ENCODE measurements at regions not wholly inside any gene's neighbourhood (a gene's known extent, or its start where the extent isn't known, plus 50 kb on each side); places are given as distances from the start of the nearest gene placed in this dataset.

DNA sequence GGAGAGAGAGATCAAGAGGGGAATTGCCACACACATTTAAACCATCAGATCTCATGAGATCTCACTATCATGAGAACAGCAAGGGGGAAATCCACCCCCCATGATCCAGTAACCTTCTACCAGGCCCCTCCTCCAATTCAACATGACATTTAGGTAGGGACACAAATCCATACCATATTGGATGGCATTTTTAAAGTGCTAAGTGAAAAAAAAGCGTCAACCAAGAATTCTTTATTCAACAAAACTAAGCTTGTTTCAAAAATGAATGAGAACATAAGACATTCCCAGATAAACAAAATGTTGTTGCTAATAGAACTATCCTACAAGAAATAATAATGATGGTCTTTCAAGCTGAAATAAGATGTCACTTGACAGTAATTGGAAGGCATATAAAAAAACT lies 626.2 kb upstream of the LRRTM1 start:
- no peaks in the 10 kb centered on the region for H3K27me3 ChIP-seq (ENCODE audit: control insufficient read depth, insufficient read depth, low read length)
- H3K36me3 ChIP-seq (ENCODE audit: control insufficient read depth, insufficient read depth, low read length) = no peaks in the 10 kb centered on the region
- no peak for ATAC-seq
- no peaks in the 10 kb centered on the region for H3K4me1 ChIP-seq (ENCODE audit: control insufficient read depth, insufficient read depth, low read length)
- no peak for DNase-seq (ENCODE audit: low read depth, low spot score)
- TF ChIP-seq, protein P1, sequence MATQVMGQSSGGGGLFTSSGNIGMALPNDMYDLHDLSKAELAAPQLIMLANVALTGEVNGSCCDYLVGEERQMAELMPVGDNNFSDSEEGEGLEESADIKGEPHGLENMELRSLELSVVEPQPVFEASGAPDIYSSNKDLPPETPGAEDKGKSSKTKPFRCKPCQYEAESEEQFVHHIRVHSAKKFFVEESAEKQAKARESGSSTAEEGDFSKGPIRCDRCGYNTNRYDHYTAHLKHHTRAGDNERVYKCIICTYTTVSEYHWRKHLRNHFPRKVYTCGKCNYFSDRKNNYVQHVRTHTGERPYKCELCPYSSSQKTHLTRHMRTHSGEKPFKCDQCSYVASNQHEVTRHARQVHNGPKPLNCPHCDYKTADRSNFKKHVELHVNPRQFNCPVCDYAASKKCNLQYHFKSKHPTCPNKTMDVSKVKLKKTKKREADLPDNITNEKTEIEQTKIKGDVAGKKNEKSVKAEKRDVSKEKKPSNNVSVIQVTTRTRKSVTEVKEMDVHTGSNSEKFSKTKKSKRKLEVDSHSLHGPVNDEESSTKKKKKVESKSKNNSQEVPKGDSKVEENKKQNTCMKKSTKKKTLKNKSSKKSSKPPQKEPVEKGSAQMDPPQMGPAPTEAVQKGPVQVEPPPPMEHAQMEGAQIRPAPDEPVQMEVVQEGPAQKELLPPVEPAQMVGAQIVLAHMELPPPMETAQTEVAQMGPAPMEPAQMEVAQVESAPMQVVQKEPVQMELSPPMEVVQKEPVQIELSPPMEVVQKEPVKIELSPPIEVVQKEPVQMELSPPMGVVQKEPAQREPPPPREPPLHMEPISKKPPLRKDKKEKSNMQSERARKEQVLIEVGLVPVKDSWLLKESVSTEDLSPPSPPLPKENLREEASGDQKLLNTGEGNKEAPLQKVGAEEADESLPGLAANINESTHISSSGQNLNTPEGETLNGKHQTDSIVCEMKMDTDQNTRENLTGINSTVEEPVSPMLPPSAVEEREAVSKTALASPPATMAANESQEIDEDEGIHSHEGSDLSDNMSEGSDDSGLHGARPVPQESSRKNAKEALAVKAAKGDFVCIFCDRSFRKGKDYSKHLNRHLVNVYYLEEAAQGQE (IDR thresholded peaks at IDR 0.05; ENCODE audit: insufficient read depth in 1 of 2, low read depth in 2 of 2, low read length in 1 of 2) = no peak
- TF ChIP-seq SIN3A (IDR thresholded peaks at IDR 0.05; ENCODE audit: borderline replicate concordance, insufficient read depth, low read depth, low read length) (no peak), TCF7L2 (IDR thresholded peaks at IDR 0.05; ENCODE audit: low read depth, low read length) (no peak), POLR2AphosphoS5 (IDR thresholded peaks at IDR 0.05; ENCODE audit: low read depth, low read length) (no peak)
- TF ChIP-seq, protein P2, sequence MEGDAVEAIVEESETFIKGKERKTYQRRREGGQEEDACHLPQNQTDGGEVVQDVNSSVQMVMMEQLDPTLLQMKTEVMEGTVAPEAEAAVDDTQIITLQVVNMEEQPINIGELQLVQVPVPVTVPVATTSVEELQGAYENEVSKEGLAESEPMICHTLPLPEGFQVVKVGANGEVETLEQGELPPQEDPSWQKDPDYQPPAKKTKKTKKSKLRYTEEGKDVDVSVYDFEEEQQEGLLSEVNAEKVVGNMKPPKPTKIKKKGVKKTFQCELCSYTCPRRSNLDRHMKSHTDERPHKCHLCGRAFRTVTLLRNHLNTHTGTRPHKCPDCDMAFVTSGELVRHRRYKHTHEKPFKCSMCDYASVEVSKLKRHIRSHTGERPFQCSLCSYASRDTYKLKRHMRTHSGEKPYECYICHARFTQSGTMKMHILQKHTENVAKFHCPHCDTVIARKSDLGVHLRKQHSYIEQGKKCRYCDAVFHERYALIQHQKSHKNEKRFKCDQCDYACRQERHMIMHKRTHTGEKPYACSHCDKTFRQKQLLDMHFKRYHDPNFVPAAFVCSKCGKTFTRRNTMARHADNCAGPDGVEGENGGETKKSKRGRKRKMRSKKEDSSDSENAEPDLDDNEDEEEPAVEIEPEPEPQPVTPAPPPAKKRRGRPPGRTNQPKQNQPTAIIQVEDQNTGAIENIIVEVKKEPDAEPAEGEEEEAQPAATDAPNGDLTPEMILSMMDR (IDR thresholded peaks at IDR 0.05) = no peak
- in situ Hi-C loops (cut with HindIII; ENCODE audit: low pct_unique_long_range_greater_than_20kb, low sequenced_read_pairs) = no loop called here
- intact Hi-C loops (cut with micrococcal nuclease; ENCODE audit: unreplicated experiment) = no loop called here
- BruUV-seq (replicated peaks) = no TSS peak
- H3K9me3 ChIP-seq (ENCODE audit: control insufficient read depth, insufficient read depth, low read depth, low read length) = peaks cover 32% of the 10 kb centered on the region
- H3K4me3 ChIP-seq (ENCODE audit: low read depth in 2 of 2, low read length in 2 of 2) = no peak overlapping the region
- no peak overlapping the region for H3K27ac ChIP-seq (ENCODE audit: low read length)
- CTCF ChIA-PET = no interaction called here
- POLR2A ChIA-PET = no interaction called here

DNA sequence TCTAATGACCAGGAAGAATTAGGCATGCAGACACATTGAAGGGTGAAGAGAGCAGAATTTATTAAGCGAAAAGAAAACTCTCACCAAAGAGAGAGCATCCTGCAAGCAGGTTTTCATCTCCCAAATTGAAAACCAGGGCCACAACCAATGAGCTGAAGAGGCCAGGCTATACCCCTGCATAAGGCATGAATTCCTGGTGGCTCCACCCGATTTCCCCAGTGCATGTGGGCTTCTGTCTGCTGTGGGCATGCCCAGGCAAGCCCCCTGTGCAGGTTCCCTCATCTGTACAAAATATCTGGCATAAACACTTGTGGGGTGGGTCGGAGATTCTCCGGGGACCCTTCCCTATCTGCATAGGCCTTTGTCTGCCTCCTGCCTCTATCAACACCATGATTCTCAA lies 621.6 kb upstream of the LRRTM1 start:
- Histone ChIP-seq H3K9me3 (ENCODE audit: control insufficient read depth, insufficient read depth, low read depth, low read length) (peaks cover 18% of the 10 kb centered on the region), H3K4me1 (ENCODE audit: control insufficient read depth, insufficient read depth, low read length) (no peaks in the 10 kb centered on the region), H3K4me3 (ENCODE audit: low read depth in 2 of 2, low read length in 2 of 2) (no peak overlapping the region), H3K36me3 (ENCODE audit: control insufficient read depth, insufficient read depth, low read length) (no peaks in the 10 kb centered on the region), H3K27me3 (ENCODE audit: control insufficient read depth, insufficient read depth, low read length) (no peaks in the 10 kb centered on the region), H3K27ac (ENCODE audit: low read length) (no peak overlapping the region)
- no peak for TF ChIP-seq TCF7L2 (IDR thresholded peaks at IDR 0.05; ENCODE audit: low read depth, low read length)
- TF ChIP-seq, protein P2 (IDR thresholded peaks at IDR 0.05) = no peak
- TF ChIP-seq POLR2AphosphoS5 (IDR thresholded peaks at IDR 0.05; ENCODE audit: low read depth, low read length) = no peak
- no peak for TF ChIP-seq SIN3A (IDR thresholded peaks at IDR 0.05; ENCODE audit: borderline replicate concordance, insufficient read depth, low read depth, low read length)
- TF ChIP-seq, protein P1 (IDR thresholded peaks at IDR 0.05; ENCODE audit: insufficient read depth in 1 of 2, low read depth in 2 of 2, low read length in 1 of 2) = no peak
- ChIA-PET POLR2A (no interaction called here), CTCF (no interaction called here)
- intact Hi-C loops (cut with micrococcal nuclease; ENCODE audit: unreplicated experiment) (no loop called here), in situ Hi-C loops (cut with HindIII; ENCODE audit: low pct_unique_long_range_greater_than_20kb, low sequenced_read_pairs) (no loop called here)
- DNase-seq (ENCODE audit: low read depth, low spot score) = no peak
- ATAC-seq = no peak
- no TSS peak for BruUV-seq (replicated peaks)

All from Panc1 (cell line).